ENCODE measurements at regions not wholly inside any gene's neighbourhood (a gene's known extent, or its start where the extent isn't known, plus 50 kb on each side); places are given as distances from the start of the nearest gene placed in this dataset.

GRCh38 chr11:8772571-8773519 lies 90.3 kb downstream of the RPL27A start:
- TF ChIP-seq ZNF239 (CRISPR knock-in tag; IDR thresholded peaks at IDR 0.05) (no peak), PREB (CRISPR knock-in tag; IDR thresholded peaks at IDR 0.05) (no peak), PHTF2 (CRISPR knock-in tag; IDR thresholded peaks at IDR 0.05) (no peak)
- DNase-seq (ENCODE audit: extremely low read depth in 1 of 4, low spot score in 3 of 4), result no peak
- ChIA-PET POLR2A (no interaction called here), CTCF (ENCODE audit: low intra/inter-chr PET ratio) (no interaction called here)
- in situ Hi-C loops (cut with MboI) (no loop called here), intact Hi-C loops (cut with micrococcal nuclease) (no loop called here)
- Histone ChIP-seq H2AFZ (ENCODE audit: low read depth, low read length) (no peak overlapping the region), H3K9ac (ENCODE audit: insufficient read depth in 1 of 2, low read depth in 2 of 2, low read length in 2 of 2) (no peak overlapping the region; a peak in 1 of 4 replicates), H3K4me2 (ENCODE audit: insufficient read depth, low read length) (no peak overlapping the region), H3K27me3 (ENCODE audit: control insufficient read depth in 2 of 2, insufficient read depth in 2 of 2, low read length in 2 of 2) (peaks cover 0 to 33% of the 10 kb centered on the region in 2 experiments; a peak in 2 of 5 replicates), H3K27ac (ENCODE audit: extremely low read depth, low read depth, low read length) (no peak overlapping the region), H3K9me1 (ENCODE audit: control insufficient read depth, insufficient read depth, low read length) (no peaks in the 10 kb centered on the region), H3K9me3 (replicated peaks; ENCODE audit: control insufficient read depth, insufficient read depth, low read depth, low read length) (no peaks in the 10 kb centered on the region), H3K36me3 (ENCODE audit: control insufficient read depth, insufficient read depth, low read length) (no peaks in the 10 kb centered on the region), H4K20me1 (replicated peaks; ENCODE audit: control insufficient read depth, insufficient read depth, low read length) (no peaks in the 10 kb centered on the region), H3K4me3 (no peak overlapping the region), H3K4me1 (replicated peaks in 1 of 2; ENCODE audit: control insufficient read depth in 2 of 2, insufficient read depth in 2 of 2, low read length in 2 of 2) (peaks cover 4 to 11% of the 10 kb centered on the region in 2 experiments; a peak in 2 of 5 replicates), H3K79me2 (ENCODE audit: control insufficient read depth, insufficient read depth, low read length) (no peaks in the 10 kb centered on the region)
- WGBS (ENCODE audit: insufficient coverage, low coverage, missing lambda C conversion rate), result under 1% methylated on average over 9 of the region's 9 CpGs
- no TSS peak for BruUV-seq (replicated peaks)
- FAIRE-seq, result no peak
- no peak for ATAC-seq

All from K562 (cell line).